ENCODE measurements at regions not wholly inside any gene's neighbourhood (a gene's known extent, or its start where the extent isn't known, plus 50 kb on each side); places are given as distances from the start of the nearest gene placed in this dataset.

DNA sequence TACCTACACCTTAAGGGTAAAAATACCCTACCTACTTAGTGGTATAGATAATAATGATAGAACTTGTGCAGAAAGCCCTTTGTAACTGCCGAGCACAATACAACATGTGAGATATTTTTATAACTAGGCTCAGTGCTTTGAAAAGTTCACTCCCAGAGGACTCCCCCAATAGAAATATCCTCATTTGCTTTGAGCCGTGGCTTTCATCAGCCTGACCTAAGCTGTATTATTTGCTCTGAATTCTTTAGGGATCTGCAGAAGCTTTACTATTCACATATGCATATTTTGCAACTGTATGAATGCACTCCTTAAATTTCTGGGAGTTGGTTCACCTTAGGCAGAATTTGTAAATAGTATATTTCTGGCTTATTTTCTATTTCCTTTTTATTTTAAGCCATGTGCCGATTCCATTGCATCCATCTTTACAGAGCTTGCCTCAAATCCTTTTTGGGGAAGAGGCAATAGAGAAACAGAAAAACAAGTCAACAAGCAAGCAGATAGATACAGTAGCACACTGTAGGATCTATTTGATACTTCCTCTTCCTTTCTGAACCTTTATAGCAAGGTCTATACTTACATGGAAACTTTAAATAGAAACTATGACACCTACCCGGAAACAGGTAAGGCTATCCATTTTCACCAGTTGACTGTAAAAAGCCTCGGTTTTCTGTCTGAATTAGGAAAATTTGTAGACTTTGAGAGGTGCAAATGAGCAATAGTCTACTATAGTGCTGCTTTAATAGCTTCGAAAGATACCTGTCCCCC is 242.5 kb upstream of the VCX3A start:
- no peaks in the 10 kb centered on the region for H3K36me3 ChIP-seq (ENCODE audit: insufficient read depth, low read length, poor library complexity, severe bottlenecking)
- no peaks in the 10 kb centered on the region for H3K4me1 ChIP-seq (ENCODE audit: insufficient read depth, low read length, poor library complexity, severe bottlenecking)
- ChIA-PET CTCF (no interaction called here), POLR2A (ENCODE audit: low non-redundant PET) (no interaction called here)
- no peak overlapping the region for H3K27ac ChIP-seq (ENCODE audit: low read depth, low read length, poor library complexity, severe bottlenecking)
- no TSS peak for BruUV-seq (replicated peaks)
- H3K27me3 ChIP-seq (replicated peaks; ENCODE audit: insufficient read depth, low read depth, low read length, poor library complexity) = no peaks in the 10 kb centered on the region
- intact Hi-C loops (cut with micrococcal nuclease; ENCODE audit: unreplicated experiment) = no loop called here
- H3K4me3 ChIP-seq (ENCODE audit: low read depth, low read length, poor library complexity, severe bottlenecking) = no peak overlapping the region
- TF ChIP-seq CTCF (conservative IDR thresholded peaks at IDR 0.05; ENCODE audit: low read depth, low read length) (no peak), EZH2 (IDR thresholded peaks at IDR 0.05; ENCODE audit: borderline replicate concordance, low read depth, low read length, poor library complexity, severe bottlenecking) (no peak)
- no peak for DNase-seq (ENCODE audit: low spot score)
- H3K9me3 ChIP-seq (ENCODE audit: low read depth, low read length, poor library complexity, severe bottlenecking) = no peaks in the 10 kb centered on the region

- H3K27ac ChIP-seq (ENCODE audit: low read depth, low read length, poor library complexity, severe bottlenecking) = no peak overlapping the region
- CTCF ChIA-PET = no interaction called here
- intact Hi-C loops (cut with micrococcal nuclease; ENCODE audit: unreplicated experiment) = no loop called here
- H3K27me3 ChIP-seq (replicated peaks; ENCODE audit: insufficient read depth, low read depth, low read length, poor library complexity) = no peaks in the 10 kb centered on the region
- no TSS peak for BruUV-seq (replicated peaks)
- TF ChIP-seq CTCF (conservative IDR thresholded peaks at IDR 0.05; ENCODE audit: low read depth, low read length) = no peak
- POLR2A ChIA-PET (ENCODE audit: low non-redundant PET) = no interaction called here
- no peaks in the 10 kb centered on the region for H3K9me3 ChIP-seq (ENCODE audit: low read depth, low read length, poor library complexity, severe bottlenecking)
- no peak overlapping the region for H3K4me3 ChIP-seq (ENCODE audit: low read depth, low read length, poor library complexity, severe bottlenecking)
- DNase-seq (ENCODE audit: low spot score) = peak; percentile 1
- H3K4me1 ChIP-seq (ENCODE audit: insufficient read depth, low read length, poor library complexity, severe bottlenecking) = no peaks in the 10 kb centered on the region
- H3K36me3 ChIP-seq (ENCODE audit: insufficient read depth, low read length, poor library complexity, severe bottlenecking) = no peaks in the 10 kb centered on the region
Observed at GRCh38 chrX:6770936-6771335, 236.0 kb upstream of the VCX3A start.

DNA sequence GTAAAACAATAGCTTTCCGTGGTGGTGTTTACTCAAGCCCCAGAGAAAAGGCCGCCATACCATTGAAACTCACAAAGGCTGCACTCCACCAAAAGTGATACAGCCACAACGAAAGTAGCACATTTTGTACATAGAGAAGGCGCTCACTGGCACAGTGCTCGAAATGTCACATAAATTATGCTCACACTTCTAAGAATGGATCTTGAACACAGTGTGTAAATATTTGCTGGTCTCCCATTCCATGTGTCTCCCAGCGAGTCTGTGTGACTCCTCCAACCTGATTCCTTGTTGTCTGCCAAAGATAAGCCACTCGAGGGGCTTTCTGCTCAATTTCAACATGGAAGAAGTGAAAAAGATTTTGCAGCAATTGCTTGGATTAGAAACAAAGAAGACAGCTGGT is 234.0 kb upstream of the VCX3A start:
- no TSS peak for BruUV-seq (replicated peaks)

More for the DNA sequence above, 234.0 kb upstream of the VCX3A start:
- POLR2A ChIA-PET (ENCODE audit: low non-redundant PET) = no interaction called here
- no peak for DNase-seq (ENCODE audit: low spot score)
- no peaks in the 10 kb centered on the region for H3K36me3 ChIP-seq (ENCODE audit: insufficient read depth, low read length, poor library complexity, severe bottlenecking)
- CTCF ChIA-PET = no interaction called here
- no peak for TF ChIP-seq EZH2 (IDR thresholded peaks at IDR 0.05; ENCODE audit: borderline replicate concordance, low read depth, low read length, poor library complexity, severe bottlenecking)
- no peak for TF ChIP-seq CTCF (conservative IDR thresholded peaks at IDR 0.05; ENCODE audit: low read depth, low read length)
- no peak overlapping the region for H3K4me3 ChIP-seq (ENCODE audit: low read depth, low read length, poor library complexity, severe bottlenecking)
- no peak overlapping the region for H3K27ac ChIP-seq (ENCODE audit: low read depth, low read length, poor library complexity, severe bottlenecking)
- intact Hi-C loops (cut with micrococcal nuclease; ENCODE audit: unreplicated experiment) = no loop called here
- no peaks in the 10 kb centered on the region for H3K4me1 ChIP-seq (ENCODE audit: insufficient read depth, low read length, poor library complexity, severe bottlenecking)
- no peaks in the 10 kb centered on the region for H3K9me3 ChIP-seq (ENCODE audit: low read depth, low read length, poor library complexity, severe bottlenecking)
- H3K27me3 ChIP-seq (replicated peaks; ENCODE audit: insufficient read depth, low read depth, low read length, poor library complexity) = no peaks in the 10 kb centered on the region
